Left forelimb (tissue), 1 donor: ENCODE measurements at regions not wholly inside any gene's neighbourhood (a gene's known extent, or its start where the extent isn't known, plus 50 kb on each side); places are given as distances from the start of the nearest gene placed in this dataset.

Source experiments
- DNase-seq: peaks from one replicate; pipeline ENCODE4 v3.0.0-alpha.2; 2018; ENCODE audit warnings: low spot score

DNA sequence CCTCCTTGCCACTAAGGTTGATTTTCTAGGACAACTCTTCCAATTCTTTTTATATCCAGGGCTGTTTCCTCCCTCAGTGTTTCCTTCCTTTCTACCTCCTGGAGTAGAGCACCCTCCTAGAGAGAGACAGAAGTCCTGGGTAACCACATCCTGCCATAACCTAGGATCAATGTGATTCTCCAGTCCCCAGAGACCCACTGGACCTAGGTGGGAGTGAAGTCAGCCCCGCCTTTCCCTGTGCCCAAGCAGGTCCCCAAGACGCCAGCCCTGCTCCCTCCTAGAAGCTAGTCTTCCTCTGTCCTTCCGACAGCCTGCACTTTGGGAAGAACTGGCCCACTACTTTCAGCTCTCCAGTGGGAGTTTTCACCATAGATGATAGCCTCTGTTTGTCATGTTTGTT lies 166.8 kb upstream of the PLEKHG7 start:
- DNase-seq: no peak

DNA sequence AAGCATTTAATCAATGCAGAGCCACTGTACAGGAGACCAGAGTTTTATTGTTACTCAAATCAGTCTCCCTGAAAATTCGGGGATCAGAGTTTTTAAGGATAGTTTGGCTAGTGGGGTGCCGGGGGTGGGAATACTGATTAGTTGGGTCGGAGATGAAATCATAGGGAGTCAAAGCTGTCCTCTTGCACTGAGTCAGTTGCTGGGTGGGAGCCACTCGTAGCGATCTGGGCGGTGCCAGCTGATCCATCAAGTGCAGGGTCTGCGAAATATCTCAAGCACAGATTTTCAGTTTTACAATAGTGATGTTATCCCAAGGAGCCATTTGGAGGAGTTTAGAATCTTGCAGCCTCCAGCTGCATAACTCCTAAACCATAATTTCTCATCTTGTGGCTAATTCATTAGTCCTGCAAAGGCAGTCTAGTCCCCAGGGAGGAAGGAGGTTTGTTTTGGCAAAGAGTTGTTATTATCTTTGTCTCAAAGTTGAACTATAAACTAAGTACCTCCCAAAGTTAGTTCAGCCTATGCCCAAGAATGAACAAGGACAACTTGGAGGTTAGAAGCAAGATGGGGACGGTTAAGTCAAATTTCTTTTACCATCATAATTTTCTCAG lies 169.4 kb upstream of the PLEKHG7 start:
- DNase-seq: no peak

DNA sequence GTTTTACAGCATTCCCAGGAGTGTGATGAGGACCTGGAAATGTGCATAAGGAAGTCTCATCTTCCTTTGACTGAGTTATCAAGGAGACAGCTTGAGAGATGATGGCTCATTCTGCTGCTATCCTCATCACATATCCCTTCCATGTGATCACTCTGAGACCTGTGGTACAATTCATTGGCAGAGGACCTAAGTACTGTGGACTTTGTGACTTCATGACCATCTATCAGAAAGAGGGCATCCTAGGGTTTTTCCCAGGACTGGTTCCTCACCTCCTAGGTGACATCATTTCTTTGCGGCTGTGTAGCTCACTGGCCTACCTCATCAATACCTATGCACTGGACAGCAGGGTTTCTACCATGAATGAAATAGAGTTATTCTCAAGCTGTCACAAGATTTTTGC lies 172.1 kb upstream of the PLEKHG7 start:
- no peak for DNase-seq

DNA sequence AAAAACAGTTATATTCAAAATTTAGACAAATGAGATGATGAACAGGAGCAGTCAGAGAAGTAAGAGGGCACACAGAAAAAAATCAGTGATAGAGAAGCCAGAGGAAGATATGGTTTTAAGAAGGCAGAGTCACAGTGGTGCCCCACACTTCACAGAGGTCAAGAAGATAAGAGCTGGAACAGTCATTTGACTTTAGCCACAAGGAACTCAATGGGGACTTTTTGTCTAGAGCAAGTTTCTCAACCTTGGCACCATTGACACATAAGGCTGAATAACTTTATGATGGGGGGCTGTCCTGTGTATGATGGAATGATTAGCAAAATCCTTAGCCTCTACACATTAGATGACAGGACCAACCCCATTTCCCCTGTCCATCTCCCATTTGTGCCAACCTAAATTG lies 172.8 kb upstream of the PLEKHG7 start:
- no peak for DNase-seq

DNA sequence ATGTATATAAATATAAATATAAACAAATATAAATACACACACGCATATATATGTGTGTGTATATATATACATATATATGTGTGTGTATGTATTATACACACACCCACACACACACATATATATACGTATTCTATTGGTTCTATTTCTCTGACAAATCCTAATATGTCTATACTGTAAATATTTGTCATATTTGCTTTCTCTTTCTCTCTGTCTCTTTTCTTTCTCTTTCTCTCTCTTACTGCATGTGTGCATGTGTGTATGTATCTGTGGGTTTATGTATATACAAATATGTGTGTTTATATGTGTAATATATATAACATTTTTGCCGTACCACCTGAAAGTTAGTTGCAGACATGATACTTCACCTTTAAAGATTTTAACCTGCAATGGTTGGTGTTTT lies 174.2 kb upstream of the PLEKHG7 start:
- no peak for DNase-seq

DNA sequence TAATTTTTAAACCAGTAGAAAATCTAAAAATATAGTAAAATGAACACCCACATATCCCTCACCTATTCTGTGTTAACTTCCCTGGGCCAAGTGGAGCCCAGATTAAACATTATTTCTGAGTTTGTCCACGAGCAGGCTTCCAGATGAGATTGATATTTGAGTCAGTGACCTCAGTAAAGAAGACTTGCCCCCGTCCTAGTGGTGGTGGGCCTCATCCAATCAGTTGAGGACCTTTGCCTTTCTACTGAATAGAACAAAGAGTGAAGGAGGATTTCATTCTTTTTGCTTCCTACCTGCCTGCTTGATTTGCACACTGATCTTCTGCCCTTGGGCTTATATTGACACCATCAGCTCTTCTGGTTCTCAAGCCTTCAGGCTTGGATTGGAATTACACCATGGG lies 174.7 kb upstream of the PLEKHG7 start:
- DNase-seq: no peak

DNA sequence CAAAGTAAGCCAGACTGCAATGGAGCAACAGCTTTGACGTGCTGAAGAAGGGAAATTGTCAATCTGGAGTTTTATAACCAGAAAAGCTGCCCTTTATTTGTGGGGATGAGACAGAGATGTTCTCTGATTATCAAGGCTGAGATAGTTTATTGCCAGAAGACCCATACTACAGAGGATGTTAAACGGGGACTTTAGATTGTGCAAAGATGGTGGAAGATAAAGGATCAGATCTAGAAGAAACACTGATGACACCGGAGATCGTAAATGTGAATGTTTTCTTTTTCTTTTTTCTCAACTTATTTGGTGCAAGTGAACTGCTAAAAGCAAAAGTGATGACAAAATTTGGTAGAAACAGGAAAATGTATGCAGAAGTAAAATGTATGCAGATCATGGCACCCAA lies 178.3 kb upstream of the PLEKHG7 start:
- DNase-seq: no peak

DNA sequence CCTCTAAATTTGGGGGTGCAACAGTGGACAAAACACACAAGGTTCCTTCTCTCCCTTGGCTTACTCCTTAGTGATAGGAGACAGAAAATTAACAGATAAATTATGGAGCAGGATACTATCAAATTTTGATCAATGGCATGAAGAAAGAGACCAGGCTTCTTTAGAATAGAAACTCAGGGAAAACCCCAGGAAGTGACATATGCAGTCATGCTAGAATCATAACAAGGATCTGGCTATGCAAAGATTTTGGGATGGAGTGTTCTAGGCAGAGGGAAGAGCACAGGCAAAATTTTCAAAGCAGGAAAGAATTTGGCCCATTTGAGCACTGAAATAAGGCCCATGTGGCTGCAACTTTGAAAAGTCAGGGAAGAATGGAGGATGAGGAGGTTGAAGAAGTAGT lies 182.3 kb upstream of the PLEKHG7 start:
- no peak for DNase-seq

DNA sequence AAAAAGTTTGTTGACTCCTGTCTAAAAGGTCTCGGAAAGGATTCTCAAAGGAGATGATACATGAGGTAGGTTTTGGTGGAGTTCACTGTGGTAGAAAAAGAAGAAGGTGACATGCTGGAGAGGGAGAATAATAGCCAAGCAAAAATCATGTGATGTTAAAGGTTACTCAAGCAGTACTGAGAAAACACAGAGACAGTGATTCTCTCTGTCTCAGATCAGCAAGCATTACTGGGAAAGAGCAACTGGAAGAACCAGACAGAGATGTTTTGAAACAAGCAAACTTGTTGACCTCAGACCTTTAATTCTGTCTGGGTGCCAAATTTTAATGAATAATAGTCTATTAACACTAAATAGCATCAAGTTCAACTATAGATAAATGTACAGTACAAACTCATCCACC lies 183.5 kb upstream of the PLEKHG7 start:
- no peak for DNase-seq

DNA sequence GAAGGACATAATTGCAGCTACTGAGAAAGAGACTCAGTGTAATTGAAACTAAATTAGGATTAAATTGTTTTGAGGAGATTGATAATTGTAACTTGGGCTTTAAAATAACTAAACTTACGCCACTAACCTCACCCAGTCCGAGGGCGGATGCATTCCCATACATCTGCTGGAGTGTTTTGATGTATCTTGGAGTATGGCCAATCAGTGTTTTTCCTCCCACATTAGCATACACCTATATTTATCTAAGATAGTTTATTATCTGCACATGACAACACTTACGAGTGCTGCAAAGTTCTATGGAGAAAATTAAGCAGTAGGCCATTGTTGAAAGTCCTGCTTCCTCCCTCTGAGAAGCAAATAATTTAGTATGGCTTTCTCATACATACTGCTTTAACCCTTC lies 184.7 kb upstream of the PLEKHG7 start:
- DNase-seq: no peak

DNA sequence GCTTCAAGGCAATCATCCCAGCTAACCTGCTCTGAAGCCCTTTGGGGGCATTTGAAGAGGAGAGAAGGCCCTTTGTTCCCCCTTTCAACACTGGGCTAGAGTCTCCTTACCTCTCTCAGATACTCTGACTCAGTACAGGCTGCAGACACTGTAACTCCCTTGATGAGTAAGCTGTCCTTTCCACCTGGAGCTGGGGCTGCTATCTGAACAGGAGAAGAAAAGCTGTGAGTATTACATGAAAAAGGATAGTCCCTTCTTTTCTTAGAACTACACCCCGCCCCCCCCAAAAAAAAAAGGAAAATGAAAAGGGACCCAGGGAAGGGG lies 186.6 kb upstream of the PLEKHG7 start:
- DNase-seq: no peak

DNA sequence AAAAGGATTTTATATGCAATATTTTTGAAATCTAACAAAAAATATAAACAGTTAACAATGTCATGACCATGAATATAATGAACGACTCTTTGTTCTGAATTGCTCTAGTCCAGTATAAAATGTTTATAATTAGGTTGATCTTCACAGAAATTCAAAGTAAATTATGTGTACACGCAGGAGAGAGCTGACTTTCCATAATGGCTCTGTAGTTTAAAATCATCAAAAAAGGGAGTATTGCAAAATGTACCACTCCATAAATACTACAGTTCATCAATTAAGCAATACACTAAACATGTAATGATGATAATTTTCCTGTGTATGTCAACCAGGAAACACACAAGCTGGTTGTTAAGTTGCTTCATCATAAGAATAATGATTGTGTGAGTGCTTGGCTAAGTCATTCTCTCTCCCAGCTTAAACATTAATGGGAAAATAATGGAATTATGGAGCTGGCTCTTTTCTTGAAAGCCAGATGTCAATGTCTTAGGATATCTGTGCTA lies 189.5 kb upstream of the PLEKHG7 start:
- no peak for DNase-seq

DNA sequence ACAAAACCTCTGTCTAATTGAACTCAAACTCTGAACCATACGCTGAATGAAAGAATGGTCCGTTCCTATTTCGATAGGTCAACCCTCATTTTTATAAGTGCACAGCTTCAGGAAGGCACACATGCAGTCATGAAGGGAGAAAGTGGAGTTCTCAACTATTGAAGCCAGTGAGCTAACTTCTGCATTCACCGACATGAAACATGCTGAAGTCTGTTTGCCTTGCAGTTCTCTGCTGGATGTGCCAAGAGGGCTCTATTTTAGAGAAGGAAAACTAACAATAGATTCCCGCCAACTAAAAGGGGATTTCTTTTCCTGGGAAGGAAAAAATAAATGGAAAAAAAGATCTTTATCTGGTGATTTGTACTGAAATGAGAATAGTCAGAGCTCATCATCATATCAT lies 191.0 kb upstream of the PLEKHG7 start:
- DNase-seq: no peak

DNA sequence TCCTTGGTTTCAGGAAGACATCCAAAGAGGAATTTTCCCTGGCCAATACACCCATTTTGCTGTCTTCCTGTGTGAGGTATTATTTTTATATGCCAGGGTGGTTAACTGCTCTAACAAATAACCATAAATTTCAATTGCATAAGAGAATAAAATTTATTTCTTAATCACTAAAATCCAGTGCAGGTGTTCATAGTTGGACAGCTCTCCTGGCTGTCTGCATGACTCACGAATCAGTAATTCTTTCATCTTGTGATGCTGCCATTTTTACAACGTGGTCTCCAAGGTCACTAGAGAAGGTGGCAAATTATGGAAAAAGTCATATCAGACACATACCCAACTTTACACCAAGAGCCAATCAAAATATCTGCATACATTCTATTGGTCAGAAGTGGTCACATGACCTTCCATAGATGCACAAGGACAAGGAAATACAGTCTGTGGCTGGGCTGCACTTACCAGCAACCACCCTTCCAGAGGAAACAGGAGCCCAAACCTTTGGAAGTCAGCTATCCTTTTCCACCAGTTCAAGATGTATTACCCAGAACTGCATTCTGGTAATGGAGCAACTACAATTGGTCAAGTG lies 193.5 kb upstream of the PLEKHG7 start:
- no peak for DNase-seq

DNA sequence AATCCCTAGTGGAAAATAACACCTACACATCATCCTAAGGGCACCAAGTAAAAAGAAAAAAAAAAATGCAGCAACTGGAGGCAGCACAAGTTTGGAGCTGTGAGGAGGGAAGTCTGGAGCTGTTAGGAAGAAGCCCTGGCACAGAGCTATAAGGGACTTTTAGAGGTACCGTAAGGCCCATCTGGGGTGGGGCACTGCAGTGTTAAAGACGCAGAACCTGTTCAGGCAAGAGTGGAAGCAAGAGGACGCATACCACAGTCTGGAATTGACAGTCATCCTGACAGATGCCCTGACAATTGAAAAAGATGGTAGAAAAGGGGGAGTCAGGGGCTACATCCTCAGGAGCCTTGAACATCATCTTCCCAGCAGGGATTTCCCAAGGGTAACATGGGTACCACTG lies 195.9 kb upstream of the PLEKHG7 start:
- no peak for DNase-seq

DNA sequence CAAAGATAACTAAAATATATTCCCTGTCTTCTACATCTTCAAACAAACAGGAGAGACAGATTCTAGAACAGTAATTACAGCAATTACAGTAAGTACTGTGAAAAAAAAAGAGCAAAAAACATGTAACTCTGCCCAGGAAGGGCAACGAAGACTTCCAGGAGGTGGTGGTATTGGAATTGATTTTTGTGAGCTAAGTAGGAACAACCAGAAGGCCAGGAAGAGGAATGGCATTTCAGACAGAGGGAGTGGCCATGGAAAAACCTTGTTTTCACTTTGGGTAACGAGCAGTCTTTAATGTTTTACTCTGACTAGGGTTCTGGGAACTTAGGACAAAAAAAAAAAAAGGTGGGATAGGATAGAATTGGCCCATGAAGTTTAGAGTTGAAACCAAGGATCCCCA lies 196.3 kb upstream of the PLEKHG7 start:
- no peak for DNase-seq

DNA sequence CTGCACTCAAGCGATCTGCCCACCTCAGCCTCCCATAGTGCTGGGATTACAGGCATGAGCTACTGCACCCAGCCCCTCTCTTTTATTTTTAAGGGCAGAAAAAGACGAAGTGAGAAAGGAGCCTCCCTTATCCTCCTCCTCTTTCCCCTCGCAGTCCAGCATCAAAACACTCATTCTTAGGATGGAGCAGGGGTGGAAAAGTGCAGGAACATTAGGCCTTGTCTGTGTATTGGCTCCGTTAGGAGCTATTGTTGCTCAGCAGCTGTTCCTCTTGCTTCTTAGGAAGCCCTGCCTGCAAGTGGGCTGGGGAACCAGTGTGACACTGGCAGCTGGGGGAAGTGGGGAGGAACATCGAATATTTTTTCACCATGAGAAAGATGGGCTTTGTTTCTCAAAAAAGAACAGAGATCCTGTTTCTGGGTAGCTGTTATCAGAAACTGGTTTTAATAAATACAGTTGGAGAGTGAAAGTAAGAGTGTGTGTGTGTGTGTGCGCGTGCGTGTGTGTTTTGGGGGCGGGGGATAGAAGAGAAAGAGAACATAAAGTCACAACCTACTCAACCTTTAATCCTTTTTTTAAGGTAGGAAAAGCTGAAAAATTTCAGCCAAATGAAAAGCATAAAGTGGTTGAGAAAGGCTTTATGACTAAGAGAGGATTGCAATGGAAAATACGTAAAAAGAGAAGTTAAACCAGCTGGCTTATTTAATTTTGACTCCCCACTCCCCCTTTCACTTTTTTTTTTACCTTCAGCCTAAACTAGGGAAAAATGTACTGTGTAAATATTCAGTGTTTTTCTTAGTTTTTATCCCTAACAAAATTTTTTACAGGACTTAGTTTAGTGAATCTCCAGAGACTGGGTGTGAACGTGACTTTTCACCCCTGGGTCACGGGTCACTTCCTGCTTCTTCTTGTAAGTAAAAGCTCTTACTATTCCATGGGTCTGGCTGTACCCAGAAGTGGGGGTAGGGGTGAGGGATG lies 197.2 kb upstream of the PLEKHG7 start:
- DNase-seq: peak; percentile 74

DNA sequence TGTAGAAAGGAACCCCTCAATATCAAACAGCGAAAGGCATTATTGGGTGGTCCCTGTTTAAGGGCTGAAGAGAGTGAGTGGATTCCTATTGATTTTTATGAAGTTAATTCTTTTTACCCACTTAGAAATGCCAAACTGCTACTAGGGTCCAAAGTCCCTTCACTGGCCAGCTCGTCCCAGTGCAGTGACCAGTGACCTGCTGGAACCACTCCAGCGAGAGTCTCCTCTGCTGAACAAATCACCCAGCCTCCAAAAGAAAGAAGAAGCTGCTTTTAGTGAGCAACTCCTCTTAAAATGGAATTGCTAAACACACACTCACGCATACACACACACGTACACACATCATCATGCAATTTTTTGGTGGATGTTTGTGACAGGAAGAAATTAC lies 198.2 kb upstream of the PLEKHG7 start:
- DNase-seq: no peak

DNA sequence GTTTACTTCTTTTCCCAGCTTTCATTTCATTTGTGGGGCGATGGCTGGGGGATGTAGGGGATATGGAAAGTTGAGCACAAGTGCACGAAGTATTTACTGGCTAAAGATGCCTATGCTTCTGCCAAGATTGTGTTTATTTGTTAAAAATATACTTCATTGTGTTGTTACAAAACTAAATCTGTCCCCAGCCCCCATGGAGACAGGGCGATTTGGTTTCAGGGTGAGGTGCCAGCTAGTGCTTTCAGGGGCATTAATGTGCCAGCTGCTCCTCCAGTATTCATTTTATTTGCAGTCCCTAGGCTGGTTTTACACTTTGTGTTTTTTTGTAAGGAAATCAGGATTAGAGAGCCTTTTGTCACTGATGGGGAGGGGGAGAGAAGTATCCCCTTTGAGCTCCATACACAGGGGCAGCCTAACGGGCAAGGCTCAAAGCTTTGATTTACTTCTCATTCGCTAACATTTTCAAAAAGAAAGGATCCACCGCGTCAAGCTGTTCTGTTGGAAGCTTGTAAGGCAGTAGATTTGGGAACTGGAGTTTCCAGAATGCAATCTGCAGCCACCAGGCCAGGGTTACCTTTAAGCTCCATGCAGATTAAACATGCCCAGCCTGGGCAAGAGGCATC lies 198.7 kb upstream of the PLEKHG7 start:
- DNase-seq: no peak

DNA sequence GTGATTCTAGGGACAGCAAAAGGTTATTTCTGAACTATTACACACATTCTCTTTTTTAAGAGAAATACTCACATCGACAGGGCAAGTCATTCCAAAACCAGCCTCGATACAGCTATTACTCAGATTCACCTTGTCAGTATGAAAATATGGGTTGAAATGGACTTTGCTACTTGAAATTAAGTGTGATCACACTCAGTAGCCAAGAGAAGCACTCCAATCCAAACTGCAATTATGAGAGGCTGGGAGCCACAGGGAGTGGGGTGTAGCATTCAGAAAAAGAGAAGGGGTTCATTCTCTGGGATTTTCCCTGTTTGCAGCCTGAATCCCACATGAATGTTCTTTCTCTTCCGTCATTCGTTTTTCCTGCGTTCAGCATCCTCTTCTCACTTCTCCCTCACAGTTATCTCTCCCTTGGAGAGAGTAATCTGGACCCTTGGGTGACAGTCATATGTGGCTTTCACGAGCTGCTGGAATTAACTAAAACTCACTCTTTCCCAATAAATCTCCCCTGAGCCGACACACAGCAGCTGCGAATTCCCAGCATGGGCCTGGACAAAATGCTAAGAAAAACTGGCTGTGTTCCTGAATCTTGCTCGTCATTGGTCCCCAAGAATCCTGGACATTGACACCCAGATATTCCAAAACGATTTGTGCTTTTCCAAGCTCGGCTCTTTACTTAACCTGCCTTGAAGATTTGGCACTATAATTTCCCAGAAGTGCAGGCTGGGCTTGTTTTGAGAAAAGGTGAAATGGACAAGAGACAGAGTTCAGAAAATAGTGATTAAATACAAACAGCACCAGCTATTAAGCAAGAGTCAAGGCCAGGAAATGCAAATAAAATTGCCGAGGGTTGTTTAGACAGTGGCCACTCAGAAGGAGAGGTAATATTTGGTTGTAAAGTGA lies 199.5 kb upstream of the PLEKHG7 start:
- DNase-seq: peak; percentile 65

DNA sequence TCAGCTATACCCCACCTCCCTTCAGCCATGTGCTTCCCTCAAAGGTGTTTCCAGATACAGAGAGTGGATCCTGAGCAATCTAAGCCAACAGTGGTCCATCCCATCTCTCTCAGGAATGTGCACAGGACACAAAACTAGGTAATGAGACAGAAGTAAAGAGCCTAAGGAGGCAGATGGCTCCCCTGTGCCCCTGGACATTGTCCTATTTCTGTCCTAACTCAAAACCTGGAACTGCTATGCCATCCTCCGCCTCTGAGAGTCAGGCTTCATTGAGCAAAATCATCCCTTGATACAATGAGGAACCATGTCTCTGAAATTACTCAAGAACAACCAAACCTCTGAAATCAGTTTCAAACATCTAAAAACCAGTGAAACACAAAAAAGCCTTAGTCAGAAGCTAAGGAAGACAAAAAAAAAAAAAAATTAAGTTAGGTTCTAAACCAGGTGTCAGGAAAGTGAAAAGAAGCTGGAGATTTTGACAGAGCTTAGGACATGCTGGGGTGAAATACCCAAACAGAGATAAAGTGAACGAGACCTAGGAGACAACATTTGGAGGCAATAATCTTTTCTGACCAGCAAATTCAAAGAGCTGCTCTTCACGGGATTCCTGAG lies 200.3 kb upstream of the PLEKHG7 start:
- no peak for DNase-seq
